Gastroesophageal sphincter (tissue), 3 donors: ENCODE measurements at regions not wholly inside any gene's neighbourhood (a gene's known extent, or its start where the extent isn't known, plus 50 kb on each side); places are given as distances from the start of the nearest gene placed in this dataset.

Experiments used
- CTCF ChIP-seq, 4 experiments: fragments of 200-600 bp in 2 of 4; fragments of 450-650 bp in 2 of 4; sonication (generic) in 1 of 4; IDR thresholded peaks; one replicate each; pipeline ENCODE4 v1.5.1; 2017 to 2019; ENCODE audit warnings: antibody characterized with exemption in 4 of 4, mild to moderate bottlenecking in 2 of 4, moderate library complexity in 2 of 4
- POLR2AphosphoS5 ChIP-seq: sonication (generic); formaldehyde crosslinking; IDR thresholded peaks from one replicate; pipeline ENCODE4 v1.6.1; 2017; ENCODE audit warnings: antibody characterized with exemption

GRCh38 chr6:158249340-158249836 is 62.9 kb upstream of the TULP4 start:
- TF ChIP-seq CTCF (IDR thresholded peaks at IDR 0.05) (no peak), POLR2AphosphoS5 (no peak)
